Neutrophil (primary cell): ENCODE measurements at regions not wholly inside any gene's neighbourhood (a gene's known extent, or its start where the extent isn't known, plus 50 kb on each side); places are given as distances from the start of the nearest gene placed in this dataset.

Experiments
- H3K27ac ChIP-seq: fragments of 200-600 bp; sonication (generic); 2 replicates; pipeline ENCODE4 v1.5.1; 2016; ENCODE audit warnings: mild to moderate bottlenecking, moderate library complexity
- H3K27me3 ChIP-seq: fragments of 200-600 bp; sonication (generic); 2 replicates; pipeline ENCODE4 v1.6.0; 2016; ENCODE audit warnings: mild to moderate bottlenecking
- H3K36me3 ChIP-seq: fragments of 200-600 bp; sonication (generic); 2 replicates; pipeline ENCODE4 v1.5.1; 2017
- H3K4me1 ChIP-seq, 2 experiments: fragments of 200-600 bp in 1 of 2; sonication (generic) in 1 of 2; 1 replicate in 1 of 2; 2 replicates in 1 of 2; pipeline versions ENCODE4 v1.5.1 to v1.6.1; 2013 to 2016; ENCODE audit warnings: low read depth in 1 of 2, low read length in 1 of 2, mild to moderate bottlenecking in 1 of 2, moderate library complexity in 1 of 2; ENCODE audit not compliant: control insufficient read depth in 1 of 2, insufficient read depth in 1 of 2
- H3K4me3 ChIP-seq, 2 experiments: fragments of 200-600 bp in 1 of 2; sonication (generic) in 1 of 2; 1 replicate in 1 of 2; 2 replicates in 1 of 2; pipeline ENCODE4 v1.5.1; 2013 to 2016; ENCODE audit warnings: low read depth in 1 of 2, low read length in 1 of 2, mild to moderate bottlenecking in 1 of 2, moderate library complexity in 1 of 2
- H3K9me3 ChIP-seq: fragments of 200-600 bp; sonication (generic); 2 replicates; pipeline ENCODE4 v1.5.1; 2016
- CTCF ChIP-seq: fragments of 200-600 bp; sonication (generic); IDR thresholded peaks from 2 replicates; pipeline ENCODE4 v1.5.1; 2016; ENCODE audit warnings: antibody characterized with exemption

DNA sequence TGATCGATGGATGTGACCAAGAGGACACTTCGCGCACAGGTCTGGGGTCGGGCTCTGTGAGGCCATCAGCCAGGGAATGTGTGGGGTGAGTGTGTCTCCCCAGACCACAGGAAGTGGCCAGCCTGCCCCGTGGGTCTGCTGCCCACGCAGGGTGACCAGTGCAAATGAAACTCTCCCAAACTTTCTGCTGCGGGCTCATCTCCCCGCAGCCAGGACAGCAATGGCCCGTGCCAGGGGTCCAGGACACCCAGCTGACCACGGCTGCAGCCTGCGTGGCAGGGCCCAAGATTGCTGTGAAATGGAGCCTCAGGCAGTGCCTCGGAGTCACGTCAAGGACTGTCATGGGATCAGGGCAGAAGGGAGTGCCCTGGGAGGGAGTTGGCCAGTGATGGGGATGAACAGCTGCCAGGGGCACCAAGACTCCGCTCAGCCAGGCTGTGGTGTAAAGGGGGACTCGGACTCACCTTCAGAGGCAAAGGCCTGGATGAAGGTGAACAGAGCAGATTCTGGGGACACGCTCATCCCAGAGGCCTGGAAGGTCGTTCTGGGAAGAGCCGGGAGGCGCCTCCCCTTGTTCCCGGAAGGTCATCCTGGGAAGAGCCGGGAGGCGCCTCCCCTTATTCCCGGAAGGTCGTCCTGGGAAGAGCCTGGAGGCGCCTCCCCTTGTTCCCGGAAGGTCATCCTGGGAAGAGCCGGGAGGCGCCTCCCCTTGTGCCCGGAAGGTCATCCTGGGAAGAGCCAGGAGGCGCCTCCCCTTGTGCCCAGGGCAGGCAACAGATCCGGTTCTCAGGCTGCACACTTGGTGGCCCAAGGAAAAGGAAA lies 252.6 kb downstream of the BRD1 start:
- no peak overlapping the region for H3K4me3 ChIP-seq
- no peaks in the 10 kb centered on the region for H3K27me3 ChIP-seq
- TF ChIP-seq CTCF, result no peak
- H3K36me3 ChIP-seq, result no peaks in the 10 kb centered on the region
- no peaks in the 10 kb centered on the region for H3K9me3 ChIP-seq
- H3K27ac ChIP-seq, result no peak overlapping the region
- peaks cover 0 to 6% of the 10 kb centered on the region in 2 experiments for H3K4me1 ChIP-seq

GRCh38 chr22:49574205-49574880 lies 253.3 kb downstream of the BRD1 start:
- no peak overlapping the region for H3K27ac ChIP-seq
- TF ChIP-seq CTCF, result no peak
- H3K4me1 ChIP-seq, result peaks cover 0 to 6% of the 10 kb centered on the region in 2 experiments
- H3K27me3 ChIP-seq, result no peaks in the 10 kb centered on the region
- H3K4me3 ChIP-seq, result no peak overlapping the region
- H3K9me3 ChIP-seq, result no peaks in the 10 kb centered on the region
- H3K36me3 ChIP-seq, result no peaks in the 10 kb centered on the region

DNA sequence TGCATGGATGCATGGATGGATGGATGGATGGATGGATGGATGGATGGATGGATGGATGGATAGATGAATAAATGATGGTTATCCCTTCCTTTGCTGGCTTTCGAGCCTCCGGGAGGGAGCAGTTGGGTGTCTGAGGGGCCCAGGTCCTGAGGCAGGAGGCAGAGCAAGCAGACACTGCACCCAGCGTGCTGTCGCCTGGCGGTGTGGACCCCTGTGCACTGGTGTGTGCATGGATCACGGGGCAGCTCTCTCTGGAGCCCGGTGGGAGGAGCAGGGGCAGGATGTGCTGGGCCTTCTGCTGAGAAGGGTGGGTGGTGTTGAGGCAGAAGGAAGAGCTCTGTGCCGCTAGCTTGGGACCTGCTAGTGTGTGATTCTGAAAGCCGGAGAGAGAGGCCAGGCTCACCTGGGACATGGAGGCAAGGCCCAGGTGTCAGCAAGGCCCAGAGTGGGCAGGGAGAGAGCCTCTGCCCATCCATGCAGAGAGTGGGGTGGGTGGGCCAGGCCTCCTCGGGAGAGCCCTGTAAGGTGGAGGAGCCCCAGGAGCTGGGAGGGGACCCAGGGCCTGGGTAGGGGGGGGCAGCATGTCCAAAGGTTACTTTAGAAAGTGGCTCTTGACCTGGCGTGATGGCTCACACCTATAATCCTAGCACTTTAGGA lies 254.4 kb downstream of the BRD1 start:
- H3K9me3 ChIP-seq, result no peaks in the 10 kb centered on the region
- H3K4me1 ChIP-seq, result peaks cover 0 to 6% of the 10 kb centered on the region in 2 experiments
- no peak for TF ChIP-seq CTCF
- no peak overlapping the region for H3K4me3 ChIP-seq
- H3K36me3 ChIP-seq, result no peaks in the 10 kb centered on the region
- H3K27me3 ChIP-seq, result no peaks in the 10 kb centered on the region
- H3K27ac ChIP-seq, result no peak overlapping the region

DNA sequence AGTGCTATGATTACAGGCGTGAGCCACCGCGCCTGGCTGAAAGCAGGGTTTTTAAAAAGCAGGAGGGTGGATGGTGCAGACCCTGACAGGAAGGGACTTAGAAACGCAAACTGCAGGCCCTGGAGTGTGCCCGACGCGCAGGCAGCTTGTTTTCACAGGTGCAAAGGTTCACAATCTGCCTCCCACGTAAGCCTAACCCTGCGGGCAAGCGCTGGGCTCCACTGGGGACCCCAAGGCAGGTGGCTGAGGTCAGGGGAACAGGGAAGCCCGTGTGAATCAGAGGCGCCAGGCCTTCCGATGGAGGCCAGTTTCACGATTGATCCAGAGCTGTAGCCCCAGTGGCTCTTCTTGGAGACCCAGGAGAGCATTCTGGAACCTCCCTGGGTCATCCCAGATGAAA lies 256.3 kb downstream of the BRD1 start:
- no peak overlapping the region for H3K4me3 ChIP-seq
- H3K9me3 ChIP-seq, result no peaks in the 10 kb centered on the region
- H3K27ac ChIP-seq, result no peak overlapping the region
- H3K36me3 ChIP-seq, result no peaks in the 10 kb centered on the region
- TF ChIP-seq CTCF, result no peak
- H3K4me1 ChIP-seq, result peaks cover 0 to 6% of the 10 kb centered on the region in 2 experiments
- no peaks in the 10 kb centered on the region for H3K27me3 ChIP-seq

- no peak overlapping the region for H3K4me3 ChIP-seq
- no peak for TF ChIP-seq CTCF
- H3K27me3 ChIP-seq, result no peaks in the 10 kb centered on the region
- peaks cover 0 to 6% of the 10 kb centered on the region in 2 experiments for H3K4me1 ChIP-seq
- no peak overlapping the region for H3K27ac ChIP-seq
- H3K36me3 ChIP-seq, result no peaks in the 10 kb centered on the region
- H3K9me3 ChIP-seq, result no peaks in the 10 kb centered on the region
Observed at GRCh38 chr22:49570032-49570848, 257.4 kb downstream of the BRD1 start.
